IMR-90 (cell line): ENCODE measurements at regions not wholly inside any gene's neighbourhood (a gene's known extent, or its start where the extent isn't known, plus 50 kb on each side); places are given as distances from the start of the nearest gene placed in this dataset. TPM values are rescaled to one million over a fixed set of nuclear protein-coding genes. Genes with fewer than 3 reads are reported as not detected.
"Not testable (repeated sequence)": the region's sequence is repeated elsewhere in the genome, so short reads cannot be mapped to it uniquely, and the experiment has no call there.

Experiments
- ATAC-seq: fragments of 200-7000 bp; cut with Tn5 transposase; 2 replicates; pipeline ENCODE4 v1.9.1; 2020; ENCODE audit warnings: low read depth, mild to moderate bottlenecking, moderate library complexity
- BruUV-seq: library from RNA; stranded (reverse); fragments of 400-500 nt; replicated peaks from 2 replicates; lab custom pipeline; 2021; lab: Mats Ljungman, UMichigan
- CTCF ChIA-PET: fragments of 300-600 bp; formaldehyde crosslinking; extraction: SDS; loops from one replicate; lab custom pipeline; 2021; ENCODE audit warnings: antibody characterized with exemption; lab: Yijun Ruan, JAX
- POLR2A ChIA-PET: fragments of 300-600 bp; sonication (Branson Sonifier 250); formaldehyde crosslinking; loops from one replicate; lab custom pipeline; 2022; ENCODE audit warnings: antibody characterized with exemption; ENCODE audit not compliant: unreplicated experiment; lab: Charles Lee
- DNase-seq: peaks from one replicate; pipeline ENCODE4 v3.0.0; 2013
- H2AFZ ChIP-seq: replicated peaks from 2 replicates; pipeline ENCODE3; 2013; ENCODE audit warnings: low read length, mild to moderate bottlenecking; ENCODE audit not compliant: poor library complexity
- H2AK5ac ChIP-seq: 2 replicates; pipeline ENCODE4 v1.6.1; 2013; ENCODE audit warnings: low read depth, low read length, inconsistent platforms
- H2AK9ac ChIP-seq: replicated peaks from 2 replicates; pipeline ENCODE3; 2013; ENCODE audit warnings: mild to moderate bottlenecking, low read depth, low read length, moderate library complexity; ENCODE audit not compliant: poor library complexity
- H2BK120ac ChIP-seq: 2 replicates; pipeline ENCODE4 v1.6.1; 2013; ENCODE audit warnings: low read depth, low read length, inconsistent platforms
- H2BK15ac ChIP-seq: 3 replicates; pipeline ENCODE4 v1.6.1; 2013; ENCODE audit warnings: low read depth, low read length, inconsistent platforms
- H2BK20ac ChIP-seq: 2 replicates; pipeline ENCODE4 v1.6.1; 2013; ENCODE audit warnings: low read depth, mild to moderate bottlenecking, inconsistent platforms, low read length, moderate library complexity
- H2BK5ac ChIP-seq: 2 replicates; pipeline ENCODE4 v1.6.1; 2013; ENCODE audit warnings: mild to moderate bottlenecking, low read depth, low read length, inconsistent platforms; ENCODE audit not compliant: poor library complexity, severe bottlenecking
- H3K14ac ChIP-seq: replicated peaks from 2 replicates; pipeline ENCODE4 v1.6.1; 2013; ENCODE audit warnings: low read depth, low read length, inconsistent platforms
- H3K18ac ChIP-seq: 2 replicates; pipeline ENCODE4 v1.6.1; 2013; ENCODE audit warnings: low read depth, low read length, control low read depth
- H3K23ac ChIP-seq: 2 replicates; pipeline ENCODE4 v1.6.1; 2013; ENCODE audit warnings: low read depth, low read length, inconsistent platforms
- H3K27ac ChIP-seq: 2 replicates; pipeline ENCODE4 v1.5.1; 2013; ENCODE audit warnings: mild to moderate bottlenecking, control low read depth, low read length; ENCODE audit not compliant: insufficient read depth
- H3K27me3 ChIP-seq: 2 replicates; pipeline ENCODE4 v1.6.1; 2013; ENCODE audit warnings: low read length; ENCODE audit not compliant: control insufficient read depth, insufficient read depth
- H3K36me3 ChIP-seq: 2 replicates; pipeline ENCODE4 v1.6.1; 2013; ENCODE audit warnings: low read length, mixed read lengths; ENCODE audit not compliant: control insufficient read depth, insufficient read depth
- H3K4ac ChIP-seq: 2 replicates; pipeline ENCODE4 v1.6.1; 2013; ENCODE audit warnings: low read depth, low read length, inconsistent platforms
- H3K4me1 ChIP-seq: 2 replicates; pipeline ENCODE4 v1.6.1; 2013; ENCODE audit warnings: low read length, mixed read lengths; ENCODE audit not compliant: control insufficient read depth, insufficient read depth
- H3K4me2 ChIP-seq: 2 replicates; pipeline ENCODE4 v1.6.1; 2013; ENCODE audit warnings: low read depth, mild to moderate bottlenecking, control low read depth, low read length, moderate library complexity
- H3K4me3 ChIP-seq: 2 replicates; pipeline ENCODE4 v1.5.1; 2013; ENCODE audit warnings: low read depth, mild to moderate bottlenecking, control low read depth, low read length, moderate library complexity; ENCODE audit not compliant: insufficient read depth
- H3K56ac ChIP-seq: 2 replicates; pipeline ENCODE4 v1.6.1; 2013; ENCODE audit warnings: low read length, inconsistent platforms; ENCODE audit not compliant: insufficient read depth; ENCODE audit errors: extremely low read depth
- H3K79me1 ChIP-seq, 2 experiments: 2 replicates each; pipeline ENCODE4 v1.6.1; 2013; ENCODE audit warnings: low read length in 2 of 2, inconsistent platforms in 1 of 2, low read depth in 1 of 2
- H3K9ac ChIP-seq: 2 replicates; pipeline ENCODE4 v1.6.1; 2013; ENCODE audit warnings: low read depth, low read length, control low read depth
- H3K9me1 ChIP-seq: 2 replicates; pipeline ENCODE4 v1.6.1; 2013; ENCODE audit warnings: low read length, inconsistent platforms; ENCODE audit not compliant: insufficient read depth
- H3K9me3 ChIP-seq: 2 replicates; pipeline ENCODE4 v1.6.1; 2013; ENCODE audit warnings: low read length; ENCODE audit not compliant: control insufficient read depth, insufficient read depth
- H4K20me1 ChIP-seq: 2 replicates; pipeline ENCODE4 v1.6.1; 2013; ENCODE audit warnings: low read length, inconsistent platforms; ENCODE audit not compliant: insufficient read depth
- H4K5ac ChIP-seq: 2 replicates; pipeline ENCODE4 v1.6.1; 2013; ENCODE audit warnings: mild to moderate bottlenecking, low read depth, low read length, control low read depth
- H4K8ac ChIP-seq, 2 experiments: 2 replicates each; pipeline ENCODE4 v1.6.1; 2013; ENCODE audit warnings: low read depth in 2 of 2, low read length in 2 of 2, control low read depth in 1 of 2, inconsistent platforms in 1 of 2
- H4K91ac ChIP-seq: 2 replicates; pipeline ENCODE4 v1.6.1; 2013; ENCODE audit warnings: low read depth, low read length, inconsistent platforms; ENCODE audit not compliant: insufficient read depth
- WGBS, 2 experiments: methylation state at CpG; one replicate each; pipeline versions ENCODE4 v1.1.5 to v1.1.7; 2013; ENCODE audit warnings: missing lambda C conversion rate in 2 of 2; ENCODE audit not compliant: insufficient read length in 1 of 2; ENCODE audit errors: extremely low coverage in 2 of 2; 5-methylcytosine and 5-hydroxymethylcytosine counted together
- dilution Hi-C: fragments of 300-500 bp; cut with HindIII; formaldehyde crosslinking; loops from one replicate; pipeline ENCODE4 v1.14.3; 2018; ENCODE audit warnings: low sequenced_read_pairs; ENCODE audit not compliant: unreplicated experiment
- in situ Hi-C: fragments of 300-500 bp; cut with MboI; formaldehyde crosslinking; loops from 3 replicates; pipeline ENCODE4 v1.14.3; 2019; ENCODE audit warnings: low sequenced_read_pairs, inconsistent platforms, mixed read lengths
- intact Hi-C: fragments of 100-400 bp; cut with micrococcal nuclease; formaldehyde crosslinking; loops from 2 replicates; pipeline ENCODE4 v1.10.0; 2022
- microRNA-seq, 2 experiments: library from miRNA; stranded (forward) in 1 of 2; unstranded in 1 of 2; fragments of 10-50 nt in 1 of 2; fragments of <30 nt in 1 of 2; gene quantifications in 1 of 2; microRNA quantifications in 1 of 2; one replicate each; pipeline versions ENCODE3 to v1.1.0; 2013 to 2020; ENCODE audit not compliant: insufficient read depth in 1 of 2, insufficient read length in 1 of 2, unreplicated experiment in 1 of 2
- small RNA-seq, 5 experiments: library from RNA; depleted of rRNA; stranded (forward); fragments of <200 nt; gene quantifications; one replicate each; pipeline ENCODE3, GENCODE V24; 2012

GRCh38 chr7:150193866-150194265 lies 129.3 kb upstream of the LRRC61 start:
- H2BK20ac ChIP-seq, H3K56ac ChIP-seq, H3K18ac ChIP-seq, H3K36me3 ChIP-seq, H3K4me2 ChIP-seq, H2AK9ac ChIP-seq, H2AK5ac ChIP-seq, H3K23ac ChIP-seq, H3K27me3 ChIP-seq, intact Hi-C loops, DNase-seq, CTCF ChIA-PET, H4K91ac ChIP-seq, H2BK5ac ChIP-seq, H3K4me1 ChIP-seq, H3K9ac ChIP-seq, in situ Hi-C loops, H3K79me1 ChIP-seq, dilution Hi-C loops, POLR2A ChIA-PET, H2BK120ac ChIP-seq, BruUV-seq, ATAC-seq, H3K4ac ChIP-seq, H3K14ac ChIP-seq, H2BK15ac ChIP-seq, H3K9me1 ChIP-seq, H3K27ac ChIP-seq, H2AFZ ChIP-seq, H4K8ac ChIP-seq, H3K9me3 ChIP-seq, H4K20me1 ChIP-seq, H4K5ac ChIP-seq, H3K4me3 ChIP-seq: not testable (repeated sequence)
- WGBS, 2 experiments = no CpG with 5 or more reads among the region's 3 CpGs

Small RNAs in the stretch of these regions (microRNA-seq; reads per million reads assigned to microRNA genes)
- not detected for gene AC092666.2 (ENCODE audit: insufficient read depth, insufficient read length)

Small RNAs in the stretch of these regions (small RNA-seq; reads per million reads assigned to genes)
- gene AC092666.2 = 0 reads per million in 5 experiments
